ENCODE measurements at regions not wholly inside any gene's neighbourhood (a gene's known extent, or its start where the extent isn't known, plus 50 kb on each side); places are given as distances from the start of the nearest gene placed in this dataset.

GRCh38 chr18:67145586-67146292 lies 370.8 kb downstream of the DSEL start:
- no peak for TF ChIP-seq EZH2phosphoT487 (IDR thresholded peaks at IDR 0.05; ENCODE audit: low read depth, severe bottlenecking, unreplicated experiment)
- TF ChIP-seq CTCF (IDR thresholded peaks at IDR 0.05; ENCODE audit: poor library complexity): no peak
- no peak for TF ChIP-seq EZH2 (IDR thresholded peaks at IDR 0.05; ENCODE audit: borderline replicate concordance)
- no peaks in the 10 kb centered on the region for H4K20me1 ChIP-seq (ENCODE audit: insufficient read depth, poor library complexity, severe bottlenecking)
- no peaks in the 10 kb centered on the region for H3K9me2 ChIP-seq (replicated peaks; ENCODE audit: insufficient read depth)
- H3K79me2 ChIP-seq: no peaks in the 10 kb centered on the region
- no peak overlapping the region for H3K4me3 ChIP-seq
- no peak overlapping the region for H3K27ac ChIP-seq
- DNase-seq (ENCODE audit: low spot score): peak; percentile 32
- H2AFZ ChIP-seq: no peak overlapping the region
- H3K4me2 ChIP-seq: peak overlapping the region; percentile 34
- no peaks in the 10 kb centered on the region for H3K9me3 ChIP-seq (ENCODE audit: low read depth)
- H3K36me3 ChIP-seq (replicated peaks; ENCODE audit: insufficient read depth, low read depth): no peaks in the 10 kb centered on the region
- no peaks in the 10 kb centered on the region for H3K4me1 ChIP-seq (ENCODE audit: insufficient read depth)
- 75% methylated on average over 9 of the region's 9 CpGs for WGBS (ENCODE audit: low lambda C conversion rate, missing lambda C conversion rate)
- H3K27me3 ChIP-seq: no peaks in the 10 kb centered on the region

- no peak overlapping the region for H3K4me2 ChIP-seq
- no peak for DNase-seq (ENCODE audit: low spot score)
- no peaks in the 10 kb centered on the region for H3K9me2 ChIP-seq (replicated peaks; ENCODE audit: insufficient read depth)
- no peaks in the 10 kb centered on the region for H3K79me2 ChIP-seq
- H2AFZ ChIP-seq: no peak overlapping the region
- TF ChIP-seq EZH2 (IDR thresholded peaks at IDR 0.05; ENCODE audit: borderline replicate concordance): no peak
- no peak for TF ChIP-seq EZH2phosphoT487 (IDR thresholded peaks at IDR 0.05; ENCODE audit: low read depth, severe bottlenecking, unreplicated experiment)
- TF ChIP-seq CTCF (IDR thresholded peaks at IDR 0.05; ENCODE audit: poor library complexity): no peak
- no peaks in the 10 kb centered on the region for H3K27me3 ChIP-seq
- no peaks in the 10 kb centered on the region for H4K20me1 ChIP-seq (ENCODE audit: insufficient read depth, poor library complexity, severe bottlenecking)
- no peak overlapping the region for H3K27ac ChIP-seq
- H3K4me3 ChIP-seq: no peak overlapping the region
- H3K36me3 ChIP-seq (replicated peaks; ENCODE audit: insufficient read depth, low read depth): no peaks in the 10 kb centered on the region
- no peaks in the 10 kb centered on the region for H3K9me3 ChIP-seq (ENCODE audit: low read depth)
- no peaks in the 10 kb centered on the region for H3K4me1 ChIP-seq (ENCODE audit: insufficient read depth)
- WGBS (ENCODE audit: low lambda C conversion rate, missing lambda C conversion rate): 90% methylated on average over 4 of the region's 4 CpGs
These were observed 372.2 kb downstream of the DSEL start for GRCh38 chr18:67144329-67144728.

GRCh38 chr18:67143028-67143427 lies 373.5 kb downstream of the DSEL start:
- H2AFZ ChIP-seq: no peak overlapping the region
- H3K4me1 ChIP-seq (ENCODE audit: insufficient read depth): no peaks in the 10 kb centered on the region
- no peaks in the 10 kb centered on the region for H3K36me3 ChIP-seq (replicated peaks; ENCODE audit: insufficient read depth, low read depth)
- TF ChIP-seq EZH2 (IDR thresholded peaks at IDR 0.05; ENCODE audit: borderline replicate concordance): no peak
- no peak for TF ChIP-seq CTCF (IDR thresholded peaks at IDR 0.05; ENCODE audit: poor library complexity)
- TF ChIP-seq EZH2phosphoT487 (IDR thresholded peaks at IDR 0.05; ENCODE audit: low read depth, severe bottlenecking, unreplicated experiment): no peak
- H3K4me3 ChIP-seq: no peak overlapping the region
- WGBS (ENCODE audit: low lambda C conversion rate, missing lambda C conversion rate): 46% methylated on average over 5 of the region's 5 CpGs
- no peak for DNase-seq (ENCODE audit: low spot score)
- H3K9me2 ChIP-seq (replicated peaks; ENCODE audit: insufficient read depth): no peaks in the 10 kb centered on the region
- H3K4me2 ChIP-seq: no peak overlapping the region
- H3K79me2 ChIP-seq: no peaks in the 10 kb centered on the region
- H3K27me3 ChIP-seq: no peaks in the 10 kb centered on the region
- no peaks in the 10 kb centered on the region for H3K9me3 ChIP-seq (ENCODE audit: low read depth)
- H4K20me1 ChIP-seq (ENCODE audit: insufficient read depth, poor library complexity, severe bottlenecking): no peaks in the 10 kb centered on the region
- no peak overlapping the region for H3K27ac ChIP-seq

Data from hepatocyte (in vitro differentiated cells).